Stimulated activated naive CD4-positive, alpha-beta T cell treated with Interleukin-2 at 50 U/mL for 16 hours (primary cell): ENCODE measurements at regions not wholly inside any gene's neighbourhood (a gene's known extent, or its start where the extent isn't known, plus 50 kb on each side); places are given as distances from the start of the nearest gene placed in this dataset.
"Not testable (repeated sequence)": the region's sequence is repeated elsewhere in the genome, so short reads cannot be mapped to it uniquely, and the experiment has no call there.

Experiments used
- DNase-seq: peaks from one replicate; lab custom pipeline; 2025; lab: John Stamatoyannopoulos, UW

DNA sequence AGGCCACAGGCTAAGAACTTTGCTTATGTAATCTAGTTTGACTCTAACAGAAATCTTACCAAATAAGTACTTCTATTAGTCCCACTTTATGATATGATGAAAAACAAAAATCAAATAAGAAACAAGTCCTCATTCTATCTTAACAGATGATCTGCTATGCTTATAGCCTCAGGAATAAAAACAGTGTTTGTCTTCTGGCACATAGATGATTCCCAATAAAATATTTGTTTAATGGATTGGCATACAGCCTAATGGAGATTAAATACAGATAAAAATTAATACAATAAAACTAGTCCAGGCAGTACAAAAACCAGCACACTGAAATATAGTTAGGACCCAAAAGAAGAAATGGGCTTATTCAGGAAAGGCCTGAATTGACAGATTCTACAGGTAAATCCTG is 971.4 kb upstream of the WWC1 start:
- DNase-seq: no peak

DNA sequence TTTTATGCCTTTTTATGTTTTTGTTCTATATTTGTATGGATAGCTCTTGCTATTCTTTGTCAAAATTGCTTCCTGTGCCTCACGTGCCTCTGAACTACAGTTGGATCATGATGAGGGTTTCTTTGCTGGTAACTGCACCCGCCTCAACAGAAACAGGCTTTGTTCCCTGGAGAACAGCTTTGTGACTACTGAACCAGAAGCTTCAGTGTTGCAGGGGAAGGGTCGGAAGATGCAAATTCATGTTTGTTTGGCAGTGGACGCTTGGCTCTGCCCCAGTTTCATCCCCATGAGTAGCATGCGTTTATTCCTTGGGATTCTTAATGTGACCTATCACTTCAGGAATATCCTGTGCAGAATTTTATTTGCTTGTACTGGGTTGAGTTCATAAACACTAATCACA is 959.1 kb upstream of the WWC1 start:
- no peak for DNase-seq

- no peak for DNase-seq
Measured at GRCh38 chr5:167336161-167336560, 955.3 kb upstream of the WWC1 start.

DNA sequence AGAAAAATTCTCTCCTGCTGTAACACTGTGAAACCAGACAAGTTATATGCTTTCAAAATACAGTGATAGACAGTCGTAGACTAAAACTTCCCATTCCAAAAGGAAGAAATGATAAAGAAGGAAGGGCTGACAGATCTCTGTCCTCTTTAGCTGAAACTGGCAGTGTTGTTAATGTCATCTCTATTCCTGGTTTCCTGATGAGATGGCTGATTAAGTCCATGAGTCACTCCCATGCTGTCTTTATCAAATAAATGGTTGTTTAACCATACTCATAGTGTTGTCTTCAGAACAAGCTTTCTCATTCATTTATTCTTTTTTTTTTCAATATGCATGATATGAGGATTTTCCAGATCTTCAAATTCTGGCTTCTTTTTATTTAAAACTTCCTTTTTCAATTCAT is 952.2 kb upstream of the WWC1 start:
- no peak for DNase-seq

DNA sequence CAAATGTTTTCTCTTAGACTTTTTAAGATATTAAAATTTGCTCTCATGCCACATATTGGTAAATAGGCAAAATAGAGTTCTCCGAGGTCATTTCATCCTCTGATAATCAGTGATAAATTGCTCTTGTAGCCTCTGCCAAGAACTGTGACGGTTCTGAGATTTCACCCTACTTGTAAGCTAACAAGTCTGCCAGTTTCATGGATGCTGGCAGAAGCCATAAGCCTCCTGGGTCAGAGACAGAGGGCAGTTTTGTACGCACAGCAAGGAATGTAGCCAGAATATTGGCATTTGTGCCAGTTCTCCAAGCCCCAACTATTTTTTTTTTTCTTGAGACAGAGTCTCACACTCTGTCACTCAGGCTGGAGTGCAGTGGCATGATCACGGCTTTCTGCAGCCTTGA is 945.0 kb upstream of the WWC1 start:
- DNase-seq: no peak

GRCh38 chr5:167348251-167348926 is 943.1 kb upstream of the WWC1 start:
- DNase-seq: no peak

DNA sequence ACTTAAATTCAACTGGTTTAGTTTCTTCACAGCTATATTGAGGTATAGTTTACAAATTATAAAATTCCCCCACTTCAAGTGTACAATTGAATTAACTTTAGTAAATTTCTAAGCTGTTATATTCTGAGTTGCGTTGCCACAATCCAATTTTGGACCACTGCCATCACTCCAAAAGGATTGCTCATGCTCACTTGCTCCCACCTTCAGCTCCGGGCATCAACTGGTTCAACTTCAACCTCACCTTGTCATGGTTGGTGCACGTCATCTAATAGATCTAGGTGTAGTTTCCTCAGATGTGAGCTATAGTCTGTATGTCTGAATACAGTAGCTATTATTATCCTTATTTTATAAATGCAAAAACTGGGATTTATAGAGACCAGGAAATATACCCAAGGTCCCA is 942.5 kb upstream of the WWC1 start:
- no peak for DNase-seq

GRCh38 chr5:167351316-167351715 is 940.1 kb upstream of the WWC1 start:
- DNase-seq: no peak

DNA sequence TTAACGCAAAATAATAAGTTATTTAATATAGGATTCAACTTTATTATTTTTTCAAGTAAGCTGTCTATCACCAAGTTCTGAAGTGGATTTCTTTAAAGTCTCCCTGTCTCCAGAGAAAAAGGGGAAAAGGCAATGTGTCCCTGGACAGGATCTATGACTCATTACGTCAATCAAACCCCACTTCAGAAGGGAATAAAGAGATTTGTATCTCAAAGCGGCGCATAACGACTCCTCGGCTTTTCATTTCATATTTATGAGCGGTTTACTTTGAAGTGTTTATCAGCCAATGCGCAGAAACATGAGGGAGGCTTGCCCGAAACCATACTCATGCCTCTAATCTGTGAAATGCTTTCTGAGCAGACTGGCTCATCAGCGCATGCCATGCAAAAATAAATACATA is 938.6 kb upstream of the WWC1 start:
- no peak for DNase-seq

DNA sequence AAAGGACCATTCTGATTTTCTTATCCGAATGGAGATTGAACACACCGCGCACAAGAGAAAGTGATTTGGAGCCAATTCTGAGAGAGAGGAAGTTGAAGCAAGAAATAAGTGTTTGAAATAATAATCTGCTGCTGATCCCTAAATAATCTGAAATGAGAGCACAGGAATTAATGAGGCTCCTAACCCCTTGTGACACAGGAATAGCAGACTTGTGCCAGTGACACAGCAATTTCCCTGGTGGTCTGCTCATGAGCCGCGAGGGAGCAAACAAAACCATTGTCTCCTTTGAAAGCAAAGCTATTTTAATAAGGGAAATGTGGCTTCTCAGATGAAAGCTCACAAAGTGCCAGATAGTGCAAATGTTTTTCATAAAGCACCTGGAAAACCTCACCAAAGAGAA is 936.1 kb upstream of the WWC1 start:
- DNase-seq: no peak

DNA sequence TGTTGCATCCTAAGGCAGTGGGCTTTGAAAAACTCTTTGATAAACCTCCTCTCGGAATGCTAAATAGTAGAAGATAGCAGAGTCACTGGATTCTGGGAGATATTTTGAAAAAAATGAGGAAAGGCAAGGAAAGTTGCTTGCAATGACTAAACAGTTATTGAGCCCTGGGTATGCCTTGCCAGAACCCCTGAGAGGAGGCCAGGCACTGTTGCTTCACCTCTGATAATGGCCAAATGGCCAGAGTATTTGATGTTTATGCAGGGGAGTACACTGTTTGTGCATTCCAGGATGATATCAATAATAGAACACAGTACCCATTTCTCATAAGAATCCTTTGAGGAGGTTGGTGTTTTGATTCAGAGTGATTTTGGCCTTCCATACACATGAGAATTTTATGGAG is 935.1 kb upstream of the WWC1 start:
- DNase-seq: no peak

DNA sequence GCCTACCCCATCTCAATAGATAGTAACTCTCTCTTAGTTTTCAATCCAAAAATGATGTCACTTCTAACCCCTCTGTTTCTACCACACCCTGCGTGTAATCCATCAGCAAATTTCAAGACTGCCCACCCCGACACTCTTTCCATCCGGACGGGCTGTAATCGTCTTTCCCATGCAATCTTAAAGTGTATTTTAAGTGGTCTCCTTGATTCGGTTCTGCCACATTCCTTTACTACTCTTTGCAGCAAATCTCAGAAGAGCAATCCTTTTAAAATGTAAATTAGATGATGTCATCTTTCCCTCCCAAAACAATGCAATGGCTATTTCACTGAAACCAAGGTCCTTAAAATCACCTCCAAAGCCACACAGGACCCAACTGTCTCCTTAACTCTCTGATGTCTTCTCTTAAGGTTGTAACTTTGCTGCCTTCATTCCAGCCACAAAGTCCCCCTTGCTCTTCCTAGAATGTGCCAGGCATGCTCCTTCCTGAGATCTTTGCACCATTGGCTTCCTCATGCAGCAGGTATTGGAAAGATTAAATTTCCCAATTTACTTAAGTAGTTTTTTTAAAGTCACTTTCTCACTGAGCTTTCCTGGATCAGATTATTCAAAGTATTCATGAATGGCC is 932.5 kb upstream of the WWC1 start:
- no peak for DNase-seq

DNA sequence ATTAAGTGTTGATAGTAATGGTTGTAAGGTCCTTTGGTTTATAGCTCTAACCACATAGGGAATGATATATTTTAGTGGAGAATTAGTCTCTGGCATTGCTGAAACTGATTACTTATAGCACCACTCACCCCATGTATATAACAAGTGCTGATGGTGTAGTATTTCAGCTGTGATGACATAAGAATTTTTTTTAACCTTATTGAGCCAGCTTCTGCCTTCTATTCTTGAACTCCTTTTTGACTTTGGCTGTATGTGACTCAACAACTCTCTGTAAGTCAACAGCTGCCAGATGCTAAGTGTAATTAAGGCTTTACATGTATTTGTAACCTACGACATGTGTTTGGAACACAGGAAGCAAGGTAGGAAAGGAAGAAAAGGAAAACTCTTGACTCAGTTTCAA is 929.6 kb upstream of the WWC1 start:
- DNase-seq: no peak

GRCh38 chr5:167363065-167363464 is 928.4 kb upstream of the WWC1 start:
- DNase-seq: no peak

GRCh38 chr5:167375125-167375524 is 916.3 kb upstream of the WWC1 start:
- DNase-seq: no peak

- DNase-seq: no peak
Measured at GRCh38 chr5:167378894-167379723, 912.3 kb upstream of the WWC1 start.

GRCh38 chr5:167381457-167381856 is 910.0 kb upstream of the WWC1 start:
- no peak for DNase-seq

- no peak for DNase-seq
Measured at GRCh38 chr5:167389537-167389936, 901.9 kb upstream of the WWC1 start.

DNA sequence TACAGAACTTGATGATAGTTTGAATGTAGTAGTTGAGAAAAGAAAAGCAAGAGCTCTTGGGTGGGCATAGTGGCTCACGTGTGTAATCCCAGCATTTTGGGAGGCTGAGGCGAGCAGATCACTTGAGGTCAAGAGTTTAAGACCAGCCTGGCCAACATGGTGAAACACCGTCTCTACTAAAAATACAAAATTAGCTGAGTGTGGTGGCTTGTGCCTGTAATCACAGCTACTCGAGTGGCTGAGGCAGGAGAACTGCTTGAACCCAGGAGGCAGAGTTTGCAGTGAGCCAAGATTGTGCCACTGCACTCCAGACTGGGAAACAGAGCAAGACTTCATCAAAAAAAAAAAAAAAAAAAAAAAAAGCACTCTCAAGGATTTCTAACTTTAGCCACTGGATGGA is 900.2 kb upstream of the WWC1 start:
- not testable (repeated sequence) for DNase-seq

DNA sequence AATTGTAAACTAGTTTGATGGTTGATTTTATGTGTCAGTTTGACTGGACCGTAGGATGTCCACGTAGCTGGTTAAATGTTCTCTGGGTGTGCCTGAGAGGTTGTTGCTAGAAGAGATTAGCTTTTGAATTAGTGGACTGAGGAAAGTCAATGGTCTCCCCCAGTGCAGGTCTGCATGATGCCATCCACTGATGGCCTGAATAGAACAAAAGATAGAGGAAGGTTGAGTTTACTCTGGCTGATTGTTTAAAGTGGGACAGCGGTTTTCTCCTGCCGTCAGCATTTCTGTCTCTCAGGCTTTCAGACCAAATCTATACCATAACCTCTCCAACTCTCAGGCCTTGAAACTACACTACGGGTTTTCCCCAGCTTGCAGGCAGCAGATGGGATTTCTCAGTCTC is 899.2 kb upstream of the WWC1 start:
- DNase-seq: no peak

DNA sequence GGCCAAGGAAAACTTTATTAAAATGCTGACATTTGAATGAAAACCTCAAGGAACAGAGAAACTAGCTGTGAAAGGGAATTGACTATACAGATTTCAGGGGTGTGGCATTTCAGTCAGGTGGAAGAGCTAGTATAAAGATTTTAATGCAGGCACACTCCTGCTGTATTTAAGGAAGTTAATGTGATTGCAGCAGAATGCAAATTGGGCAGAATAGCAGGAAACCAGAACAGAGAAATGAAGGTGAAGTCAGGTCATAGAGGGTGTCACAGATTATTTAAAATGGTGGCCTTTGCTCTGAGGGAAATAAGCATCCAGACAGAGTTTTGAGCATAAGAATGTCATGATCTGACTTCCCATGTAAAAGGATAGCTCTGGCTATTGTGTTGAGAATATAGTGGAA is 898.1 kb upstream of the WWC1 start:
- no peak for DNase-seq

GRCh38 chr5:167402671-167403070 is 888.8 kb upstream of the WWC1 start:
- DNase-seq: no peak

DNA sequence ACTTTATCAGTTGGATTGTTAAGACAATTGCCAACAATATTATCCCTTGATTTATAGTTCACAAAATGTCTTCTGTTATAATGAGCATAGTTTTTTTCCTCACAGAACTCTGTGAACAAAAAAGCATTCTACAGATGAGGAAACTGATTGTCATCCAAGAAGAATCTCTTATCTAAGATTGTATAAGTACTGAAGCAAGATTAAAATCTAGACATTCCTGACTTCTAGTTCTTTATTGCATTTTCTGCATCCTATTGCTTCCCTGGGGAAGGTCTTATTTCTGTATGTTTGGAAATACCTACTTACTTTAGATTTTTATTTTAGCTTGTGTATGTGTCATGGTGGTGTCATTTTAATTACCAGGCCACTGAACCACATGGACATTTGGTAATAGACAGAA is 884.9 kb upstream of the WWC1 start:
- no peak for DNase-seq
